ENCODE measurements at regions not wholly inside any gene's neighbourhood (a gene's known extent, or its start where the extent isn't known, plus 50 kb on each side); places are given as distances from the start of the nearest gene placed in this dataset.
A peak's percentile ranks its signal among the peaks of the same experiment; 100 is the strongest.

GRCh38 chr5:17405976-17406375, 92.1 kb upstream of the TAF11L2 start:
- no peak overlapping the region for H3K23ac ChIP-seq (ENCODE audit: low read length in 2 of 2)
- peaks cover 1% of the 10 kb centered on the region for H3K4me1 ChIP-seq (ENCODE audit: control insufficient read depth, insufficient read depth, low read depth, low read length)
- 96% methylated on average over 1 of the region's 2 CpGs for WGBS

GRCh38 chr5:17406423-17406838, 91.6 kb upstream of the TAF11L2 start:
- Histone ChIP-seq H3K4me2 (ENCODE audit: low read length, poor library complexity, severe bottlenecking) (no peak overlapping the region), H2BK120ac (ENCODE audit: low read depth, low read length) (no peak overlapping the region), H2AFZ (ENCODE audit: low read depth, low read length) (no peak overlapping the region), H3K14ac (ENCODE audit: low read length in 2 of 2) (no peak overlapping the region), H2BK12ac (ENCODE audit: low read length in 2 of 2) (no peak overlapping the region), H2BK15ac (ENCODE audit: low read depth, poor library complexity, severe bottlenecking) (no peak overlapping the region), H2AK5ac (ENCODE audit: low read length, severe bottlenecking) (no peak overlapping the region), H2BK5ac (ENCODE audit: low read depth, low read length, poor library complexity, severe bottlenecking) (no peak overlapping the region), H3K4me1 (ENCODE audit: control insufficient read depth, insufficient read depth, low read depth, low read length) (peaks cover 1% of the 10 kb centered on the region), H3K9ac (ENCODE audit: low read length) (no peak overlapping the region), H3K18ac (ENCODE audit: low read depth in 1 of 2, low read length in 2 of 2) (no peak overlapping the region), H3K36me3 (ENCODE audit: control insufficient read depth in 1 of 2, insufficient read depth in 2 of 2, low read depth in 1 of 2, low read length in 2 of 2) (no peaks in the 10 kb centered on the region), H3K27ac (ENCODE audit: low read length, poor library complexity, severe bottlenecking) (no peak overlapping the region), H3K79me1 (replicated peaks; ENCODE audit: low read length, poor library complexity, severe bottlenecking) (no peaks in the 10 kb centered on the region), H4K8ac (ENCODE audit: low read length) (no peak overlapping the region), H3K9me3 (ENCODE audit: control insufficient read depth, low read length) (no peaks in the 10 kb centered on the region), H3K4ac (ENCODE audit: low read depth in 1 of 2, low read length in 2 of 2) (no peak overlapping the region), H3K27me3 (ENCODE audit: control insufficient read depth in 1 of 2, insufficient read depth in 1 of 2, low read length in 2 of 2) (peaks cover 5 to 13% of the 10 kb centered on the region in 2 experiments), H3K4me3 (ENCODE audit: insufficient read depth in 1 of 2, low read depth in 1 of 2, low read length in 2 of 2) (no peak overlapping the region), H3K23ac (ENCODE audit: low read length in 2 of 2) (no peak overlapping the region), H4K91ac (ENCODE audit: low read length) (no peak overlapping the region)
- 56% methylated on average over 1 of the region's 2 CpGs for WGBS
- DNase-seq, result no peak

More at GRCh38 chr5:17405976-17406375, 92.1 kb upstream of the TAF11L2 start:
- H2BK12ac ChIP-seq (ENCODE audit: low read length in 2 of 2), result no peak overlapping the region
- H2AK5ac ChIP-seq (ENCODE audit: low read length, severe bottlenecking), result no peak overlapping the region
- no peaks in the 10 kb centered on the region for H3K9me3 ChIP-seq (ENCODE audit: control insufficient read depth, low read length)
- H2BK120ac ChIP-seq (ENCODE audit: low read depth, low read length), result no peak overlapping the region
- no peaks in the 10 kb centered on the region for H3K79me1 ChIP-seq (replicated peaks; ENCODE audit: low read length, poor library complexity, severe bottlenecking)
- no peak overlapping the region for H3K18ac ChIP-seq (ENCODE audit: low read depth in 1 of 2, low read length in 2 of 2)
- H3K14ac ChIP-seq (ENCODE audit: low read length in 2 of 2), result no peak overlapping the region
- peaks cover 5 to 13% of the 10 kb centered on the region in 2 experiments for H3K27me3 ChIP-seq (ENCODE audit: control insufficient read depth in 1 of 2, insufficient read depth in 1 of 2, low read length in 2 of 2)
- H3K36me3 ChIP-seq (ENCODE audit: control insufficient read depth in 1 of 2, insufficient read depth in 2 of 2, low read depth in 1 of 2, low read length in 2 of 2), result no peaks in the 10 kb centered on the region
- H2BK5ac ChIP-seq (ENCODE audit: low read depth, low read length, poor library complexity, severe bottlenecking), result no peak overlapping the region
- H3K4me3 ChIP-seq (ENCODE audit: insufficient read depth in 1 of 2, low read depth in 1 of 2, low read length in 2 of 2), result no peak overlapping the region
- no peak overlapping the region for H4K8ac ChIP-seq (ENCODE audit: low read length)
- no peak for DNase-seq
- H3K27ac ChIP-seq (ENCODE audit: low read length, poor library complexity, severe bottlenecking), result no peak overlapping the region
- H3K4ac ChIP-seq (ENCODE audit: low read depth in 1 of 2, low read length in 2 of 2), result no peak overlapping the region
- no peak overlapping the region for H2AFZ ChIP-seq (ENCODE audit: low read depth, low read length)
- no peak overlapping the region for H3K4me2 ChIP-seq (ENCODE audit: low read length, poor library complexity, severe bottlenecking)
- no peak overlapping the region for H3K9ac ChIP-seq (ENCODE audit: low read length)
- no peak overlapping the region for H4K91ac ChIP-seq (ENCODE audit: low read length)
- no peak overlapping the region for H2BK15ac ChIP-seq (ENCODE audit: low read depth, poor library complexity, severe bottlenecking)

DNA sequence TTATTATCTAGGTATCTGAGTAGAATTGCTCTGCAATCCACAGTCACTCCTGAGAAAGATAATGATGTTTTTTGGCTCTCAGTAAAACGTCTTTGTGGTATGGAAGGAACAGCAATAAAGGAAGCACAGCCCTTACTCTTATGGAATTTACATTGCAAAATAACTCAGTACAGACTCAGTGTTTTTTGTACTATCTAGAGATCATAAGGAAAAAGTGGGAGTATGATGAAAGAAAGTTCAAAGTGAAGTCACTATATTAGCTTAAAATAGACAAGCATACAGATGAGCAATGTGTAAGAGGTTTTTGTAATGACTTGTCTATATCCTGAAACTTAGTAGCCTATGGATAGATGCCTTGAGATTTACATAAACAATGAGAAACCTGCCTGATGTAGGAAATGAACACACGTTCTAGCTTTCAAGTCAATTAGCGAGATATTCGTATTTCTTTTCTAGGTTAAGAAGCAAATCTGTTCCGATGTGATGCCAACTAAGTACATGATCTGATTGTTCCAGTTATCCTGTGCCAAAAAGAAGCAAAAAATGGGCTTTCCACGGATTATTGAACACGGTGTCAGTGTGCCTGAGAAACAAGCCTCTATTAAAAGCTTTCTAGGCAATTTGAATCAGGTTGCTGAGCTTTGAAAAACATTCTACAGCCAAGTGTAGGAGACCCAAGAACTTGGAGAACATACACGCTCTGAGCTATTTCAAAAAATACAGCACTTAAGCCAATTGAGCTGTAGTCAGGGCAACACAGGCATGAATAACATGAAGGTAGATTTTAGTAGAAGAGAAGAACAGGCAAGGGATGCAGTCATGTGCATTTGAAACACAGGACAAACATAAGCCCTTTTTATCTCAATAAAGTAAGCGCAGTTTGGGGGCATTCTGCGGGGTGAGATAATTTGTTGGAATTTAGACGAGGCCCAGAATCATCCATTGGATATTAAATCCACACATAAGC, 86.3 kb upstream of the TAF11L2 start:
- WGBS, result 88% methylated on average over 7 of the region's 11 CpGs
- no peak overlapping the region for H3K18ac ChIP-seq (ENCODE audit: low read depth in 1 of 2, low read length in 2 of 2)
- H4K8ac ChIP-seq (ENCODE audit: low read length), result no peak overlapping the region

DNA sequence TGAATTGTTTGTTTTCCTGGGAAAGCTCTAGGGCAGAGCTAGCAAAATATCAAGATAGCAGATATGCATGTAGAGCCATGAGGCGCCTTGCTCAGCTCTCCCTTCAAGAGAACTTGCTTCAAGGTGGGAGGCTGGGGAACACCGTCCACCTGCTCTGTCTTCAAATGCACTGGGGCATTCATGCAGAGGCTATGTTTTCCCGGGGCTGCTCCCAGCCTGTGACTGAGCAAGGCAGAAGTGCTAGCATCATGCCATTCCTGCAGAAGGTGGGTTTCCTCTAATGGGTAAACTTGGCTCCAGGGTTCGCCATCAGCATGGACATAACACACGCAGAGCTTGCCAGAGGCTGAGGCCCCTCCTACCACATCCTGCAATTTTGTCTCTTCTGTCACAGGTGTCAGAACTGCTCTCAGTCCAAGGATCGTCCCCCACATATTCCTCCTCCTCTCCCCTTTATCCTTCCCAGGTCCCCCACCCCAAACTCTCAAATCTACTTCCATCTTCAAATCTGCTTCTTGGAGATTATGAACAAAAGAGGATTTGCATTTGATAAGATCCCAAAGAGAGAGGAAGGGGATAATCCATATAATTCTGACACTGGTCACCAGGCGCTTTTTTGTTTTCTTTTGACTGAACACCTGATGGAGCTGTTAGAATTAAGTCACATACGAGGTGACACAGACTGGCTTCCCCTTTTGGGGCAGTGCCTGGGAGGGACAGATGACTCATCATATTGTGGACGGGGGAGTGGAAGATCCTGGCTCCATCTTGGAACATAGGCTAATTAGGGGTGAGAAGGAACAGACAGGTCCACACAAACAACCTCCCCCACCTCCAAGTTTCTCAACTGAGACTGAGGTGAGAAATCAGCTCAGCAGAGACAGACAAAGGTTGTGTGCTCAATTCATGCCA, 85.0 kb upstream of the TAF11L2 start:
- Histone ChIP-seq H3K9me3 (ENCODE audit: control insufficient read depth, low read length) (no peaks in the 10 kb centered on the region), H2BK120ac (ENCODE audit: low read depth, low read length) (no peak overlapping the region), H3K14ac (ENCODE audit: low read length in 2 of 2) (no peak overlapping the region), H3K27me3 (ENCODE audit: control insufficient read depth in 1 of 2, insufficient read depth in 1 of 2, low read length in 2 of 2) (no peaks in the 10 kb centered on the region), H4K8ac (ENCODE audit: low read length) (no peak overlapping the region), H3K18ac (ENCODE audit: low read depth in 1 of 2, low read length in 2 of 2) (no peak overlapping the region), H3K79me1 (replicated peaks; ENCODE audit: low read length, poor library complexity, severe bottlenecking) (no peaks in the 10 kb centered on the region), H2BK12ac (ENCODE audit: low read length in 2 of 2) (no peak overlapping the region), H2AK5ac (ENCODE audit: low read length, severe bottlenecking) (no peak overlapping the region), H2BK5ac (ENCODE audit: low read depth, low read length, poor library complexity, severe bottlenecking) (no peak overlapping the region), H3K36me3 (ENCODE audit: control insufficient read depth in 1 of 2, insufficient read depth in 2 of 2, low read depth in 1 of 2, low read length in 2 of 2) (no peaks in the 10 kb centered on the region), H3K4me1 (ENCODE audit: control insufficient read depth, insufficient read depth, low read depth, low read length) (no peaks in the 10 kb centered on the region), H3K9ac (ENCODE audit: low read length) (no peak overlapping the region), H3K27ac (ENCODE audit: low read length, poor library complexity, severe bottlenecking) (no peak overlapping the region), H2AFZ (ENCODE audit: low read depth, low read length) (no peak overlapping the region), H3K4me2 (ENCODE audit: low read length, poor library complexity, severe bottlenecking) (no peak overlapping the region), H3K4me3 (ENCODE audit: insufficient read depth in 1 of 2, low read depth in 1 of 2, low read length in 2 of 2) (no peak overlapping the region), H3K23ac (ENCODE audit: low read length in 2 of 2) (no peak overlapping the region), H4K91ac (ENCODE audit: low read length) (no peak overlapping the region), H3K4ac (ENCODE audit: low read depth in 1 of 2, low read length in 2 of 2) (no peak overlapping the region), H2BK15ac (ENCODE audit: low read depth, poor library complexity, severe bottlenecking) (no peak overlapping the region)
- DNase-seq, result no peak
- 82% methylated on average over 7 of the region's 9 CpGs for WGBS

More for the DNA sequence above, 86.3 kb upstream of the TAF11L2 start:
- H3K4me1 ChIP-seq (ENCODE audit: control insufficient read depth, insufficient read depth, low read depth, low read length), result no peaks in the 10 kb centered on the region
- no peak overlapping the region for H3K4me2 ChIP-seq (ENCODE audit: low read length, poor library complexity, severe bottlenecking)
- H3K36me3 ChIP-seq (ENCODE audit: control insufficient read depth in 1 of 2, insufficient read depth in 2 of 2, low read depth in 1 of 2, low read length in 2 of 2), result no peaks in the 10 kb centered on the region
- H2AFZ ChIP-seq (ENCODE audit: low read depth, low read length), result no peak overlapping the region
- no peak overlapping the region for H2BK120ac ChIP-seq (ENCODE audit: low read depth, low read length)
- H2BK15ac ChIP-seq (ENCODE audit: low read depth, poor library complexity, severe bottlenecking), result no peak overlapping the region
- no peaks in the 10 kb centered on the region for H3K9me3 ChIP-seq (ENCODE audit: control insufficient read depth, low read length)
- no peak overlapping the region for H3K23ac ChIP-seq (ENCODE audit: low read length in 2 of 2)
- H3K9ac ChIP-seq (ENCODE audit: low read length), result no peak overlapping the region
- H2BK12ac ChIP-seq (ENCODE audit: low read length in 2 of 2), result no peak overlapping the region
- no peaks in the 10 kb centered on the region for H3K27me3 ChIP-seq (ENCODE audit: control insufficient read depth in 1 of 2, insufficient read depth in 1 of 2, low read length in 2 of 2)
- H3K4ac ChIP-seq (ENCODE audit: low read depth in 1 of 2, low read length in 2 of 2), result no peak overlapping the region
- no peak overlapping the region for H3K4me3 ChIP-seq (ENCODE audit: insufficient read depth in 1 of 2, low read depth in 1 of 2, low read length in 2 of 2)
- no peak overlapping the region for H2AK5ac ChIP-seq (ENCODE audit: low read length, severe bottlenecking)
- no peak overlapping the region for H2BK5ac ChIP-seq (ENCODE audit: low read depth, low read length, poor library complexity, severe bottlenecking)
- H4K91ac ChIP-seq (ENCODE audit: low read length), result no peak overlapping the region
- H3K27ac ChIP-seq (ENCODE audit: low read length, poor library complexity, severe bottlenecking), result no peak overlapping the region
- no peak overlapping the region for H3K14ac ChIP-seq (ENCODE audit: low read length in 2 of 2)
- no peaks in the 10 kb centered on the region for H3K79me1 ChIP-seq (replicated peaks; ENCODE audit: low read length, poor library complexity, severe bottlenecking)
- peak; percentile 53 for DNase-seq

All from mesenchymal stem cell (in vitro differentiated cells and primary cell).